Caco-2 (cell line): ENCODE measurements at regions not wholly inside any gene's neighbourhood (a gene's known extent, or its start where the extent isn't known, plus 50 kb on each side); places are given as distances from the start of the nearest gene placed in this dataset.

Experiments
- BruUV-seq: library from RNA; stranded (reverse); fragments of 400-500 nt; replicated peaks from 2 replicates; lab custom pipeline; 2021; lab: Mats Ljungman, UMichigan
- CTCF ChIA-PET: fragments of 300-600 bp; sonication (Branson Sonifier 250); formaldehyde crosslinking; loops from one replicate; lab custom pipeline; 2022; ENCODE audit warnings: antibody characterized with exemption; lab: Charles Lee
- POLR2A ChIA-PET: fragments of 300-600 bp; sonication (Branson Sonifier 250); formaldehyde crosslinking; loops from one replicate; lab custom pipeline; 2022; ENCODE audit warnings: antibody characterized with exemption; lab: Charles Lee
- DNase-seq, 2 experiments: peaks; one replicate each; pipeline versions ENCODE4 v3.0.0 to v3.0.0-alpha.2; 2020 to 2022
- H3K27me3 ChIP-seq: replicated peaks from 2 replicates; pipeline ENCODE4 v1.6.0; 2011; ENCODE audit warnings: low read length; ENCODE audit not compliant: control insufficient read depth, insufficient read depth
- H3K36me3 ChIP-seq: 2 replicates; pipeline ENCODE4 v1.5.1; 2011; ENCODE audit warnings: low read length; ENCODE audit not compliant: control insufficient read depth, insufficient read depth
- H3K4me1 ChIP-seq: fragments of 250-450 bp; sonication (Bioruptor Pico); 2 replicates; pipeline ENCODE4 v1.5.1; 2020; ENCODE audit warnings: mild to moderate bottlenecking
- H3K4me3 ChIP-seq: 2 replicates; pipeline ENCODE4 v1.5.1; 2011; ENCODE audit warnings: low read depth, mild to moderate bottlenecking, control low read depth, low read length
- H3K9me3 ChIP-seq: fragments of 250-450 bp; sonication (Bioruptor Pico); 2 replicates; pipeline ENCODE4 v1.5.1; 2020; ENCODE audit warnings: mild to moderate bottlenecking, moderate library complexity
- H3K27ac Mint-ChIP-seq: one replicate; pipeline ENCODE4 v1.8.0; 2022; ENCODE audit warnings: mixed read lengths; ENCODE audit not compliant: unreplicated experiment
- H3K27me3 Mint-ChIP-seq: one replicate; pipeline ENCODE4 v1.8.0; 2022; ENCODE audit warnings: mixed read lengths; ENCODE audit not compliant: insufficient read depth, unreplicated experiment
- H3K36me3 Mint-ChIP-seq: one replicate; pipeline ENCODE4 v1.8.0; 2022; ENCODE audit warnings: mild to moderate bottlenecking, mixed read lengths; ENCODE audit not compliant: insufficient read depth, unreplicated experiment
- H3K4me1 Mint-ChIP-seq: one replicate; pipeline ENCODE4 v1.8.0; 2022; ENCODE audit warnings: low read depth, mixed read lengths; ENCODE audit not compliant: unreplicated experiment
- H3K4me3 Mint-ChIP-seq: one replicate; pipeline ENCODE4 v1.8.0; 2022; ENCODE audit warnings: mild to moderate bottlenecking, moderate library complexity, mixed read lengths; ENCODE audit not compliant: unreplicated experiment
- H3K9me3 Mint-ChIP-seq: one replicate; pipeline ENCODE4 v1.8.0; 2022; ENCODE audit warnings: mixed read lengths; ENCODE audit not compliant: unreplicated experiment
- CTCF ChIP-seq, 2 experiments: fragments of 200-600 bp in 1 of 2; IDR thresholded peaks; 1 replicate in 1 of 2; 2 replicates in 1 of 2; pipeline versions ENCODE4 v1.5.1 to v1.8.0; 2011 to 2022; ENCODE audit warnings: antibody characterized with exemption in 1 of 2, control low read depth in 1 of 2, inconsistent platforms in 1 of 2, low read depth in 1 of 2, low read length in 1 of 2, mild to moderate bottlenecking in 1 of 2, moderate library complexity in 1 of 2; ENCODE audit not compliant: insufficient read depth in 1 of 2, severe bottlenecking in 1 of 2, unreplicated experiment in 1 of 2
- intact Hi-C: fragments of 100-400 bp; cut with micrococcal nuclease; formaldehyde crosslinking; loops from one replicate; pipeline ENCODE4 v1.10.0; 2022; ENCODE audit not compliant: unreplicated experiment

DNA sequence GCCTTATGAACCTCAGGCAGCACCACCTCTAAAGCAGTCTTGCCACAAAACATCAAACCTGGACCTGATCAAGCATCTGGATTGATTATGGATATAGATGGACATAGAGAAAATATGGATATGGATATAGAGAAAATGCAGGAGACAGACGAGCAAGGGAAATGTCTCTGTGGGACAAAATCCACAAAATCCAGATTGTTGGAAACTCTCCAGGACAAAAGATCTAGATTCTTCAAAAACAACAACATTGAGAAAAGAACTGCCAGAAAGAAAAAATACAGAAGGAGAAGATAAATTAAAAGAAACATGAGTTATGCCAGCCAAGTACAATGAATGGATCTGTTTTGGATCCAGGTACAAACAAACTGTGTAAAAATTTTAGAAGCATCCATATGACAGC, 1176.5 kb downstream of the UQCRFS1 start:
- TF ChIP-seq CTCF (IDR thresholded peaks at IDR 0.05; ENCODE audit: insufficient read depth in 1 of 2, low read depth in 1 of 2, low read length in 1 of 2, severe bottlenecking in 1 of 2, unreplicated experiment in 1 of 2): no peak
- no peaks in the 10 kb centered on the region for H3K36me3 Mint-ChIP-seq

GRCh38 chr19:28034936-28035335, 1178.0 kb downstream of the UQCRFS1 start:
- Mint-ChIP-seq H3K4me1 (no peaks in the 10 kb centered on the region), H3K4me3 (no peak overlapping the region), H3K36me3 (no peaks in the 10 kb centered on the region), H3K27ac (no peak overlapping the region), H3K9me3 (peaks cover 27% of the 10 kb centered on the region), H3K27me3 (no peaks in the 10 kb centered on the region)
- DNase-seq: no peak
- ChIA-PET POLR2A (no interaction called here), CTCF (no interaction called here)
- no TSS peak for BruUV-seq
- H3K9me3 ChIP-seq: 0 out of 2 replicates have a peak, but pooled peaks cover 3% of the 10 kb centered on the region
- no peaks in the 10 kb centered on the region for H3K36me3 ChIP-seq
- no peaks in the 10 kb centered on the region for H3K4me1 ChIP-seq
- H3K4me3 ChIP-seq: no peak overlapping the region
- intact Hi-C loops: no loop called here
- TF ChIP-seq CTCF (IDR thresholded peaks at IDR 0.05; ENCODE audit: insufficient read depth in 1 of 2, low read depth in 1 of 2, low read length in 1 of 2, severe bottlenecking in 1 of 2, unreplicated experiment in 1 of 2): no peak
- no peaks in the 10 kb centered on the region for H3K27me3 ChIP-seq

More for the DNA sequence above, 1176.5 kb downstream of the UQCRFS1 start:
- peaks cover 20% of the 10 kb centered on the region for H3K9me3 Mint-ChIP-seq
- ChIA-PET CTCF (no interaction called here), POLR2A (no interaction called here)
- no peaks in the 10 kb centered on the region for H3K4me1 ChIP-seq
- BruUV-seq: no TSS peak
- no peak for DNase-seq
- H3K4me3 Mint-ChIP-seq: no peak overlapping the region
- H3K27ac Mint-ChIP-seq: no peak overlapping the region
- H3K36me3 ChIP-seq: no peaks in the 10 kb centered on the region
- intact Hi-C loops: no loop called here
- H3K4me1 Mint-ChIP-seq: no peaks in the 10 kb centered on the region
- peaks cover 3% of the 10 kb centered on the region; the same call in 1 of the 2 replicates for H3K9me3 ChIP-seq
- no peak overlapping the region for H3K4me3 ChIP-seq
- no peaks in the 10 kb centered on the region for H3K27me3 ChIP-seq
- no peaks in the 10 kb centered on the region for H3K27me3 Mint-ChIP-seq

DNA sequence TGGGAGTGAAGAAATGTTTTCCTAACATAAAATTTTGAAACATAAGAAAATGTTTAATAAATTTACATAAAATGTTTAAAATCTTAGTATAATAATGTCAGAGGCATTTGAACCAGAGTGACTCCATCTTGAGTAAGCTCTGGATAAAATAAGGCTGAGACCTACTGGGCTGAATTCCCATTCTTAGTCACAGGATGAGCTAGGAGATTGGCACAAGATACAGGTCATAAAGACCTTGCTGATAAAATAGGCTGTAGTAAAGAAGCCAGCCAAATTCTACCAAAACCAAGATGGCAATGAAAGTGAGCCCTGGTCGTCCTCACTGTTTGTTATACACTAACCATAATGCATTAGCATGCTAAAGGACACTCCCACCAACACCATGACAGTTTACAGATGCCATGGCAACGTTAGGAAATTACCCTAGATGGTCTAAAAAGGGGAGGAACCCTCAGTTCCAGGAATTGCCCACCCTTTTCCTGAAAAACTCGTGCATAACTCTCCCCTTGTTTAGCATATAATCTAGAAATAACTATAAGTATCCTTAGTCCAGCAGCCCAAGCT, 1184.0 kb downstream of the UQCRFS1 start:
- Mint-ChIP-seq H3K27me3 (no peaks in the 10 kb centered on the region), H3K36me3 (no peaks in the 10 kb centered on the region), H3K27ac (no peak overlapping the region), H3K4me1 (no peaks in the 10 kb centered on the region), H3K9me3 (peaks cover 28% of the 10 kb centered on the region), H3K4me3 (no peak overlapping the region)
- no peak for TF ChIP-seq CTCF (IDR thresholded peaks at IDR 0.05; ENCODE audit: insufficient read depth in 1 of 2, low read depth in 1 of 2, low read length in 1 of 2, severe bottlenecking in 1 of 2, unreplicated experiment in 1 of 2)
- Histone ChIP-seq H3K36me3 (no peaks in the 10 kb centered on the region), H3K4me1 (no peaks in the 10 kb centered on the region), H3K4me3 (no peak overlapping the region), H3K9me3 (0 out of 2 replicates have a peak, but pooled peaks cover 3% of the 10 kb centered on the region), H3K27me3 (no peaks in the 10 kb centered on the region)
- POLR2A ChIA-PET: no interaction called here
- DNase-seq: no peak
- intact Hi-C loops: no loop called here
- BruUV-seq: no TSS peak
- CTCF ChIA-PET: no interaction called here
